ENCODE measurements at regions not wholly inside any gene's neighbourhood (a gene's known extent, or its start where the extent isn't known, plus 50 kb on each side); places are given as distances from the start of the nearest gene placed in this dataset.

GRCh38 chr2:37556256-37556655 is 115.2 kb downstream of the CDC42EP3 start:
- no peaks in the 10 kb centered on the region for H3K4me1 Mint-ChIP-seq (ENCODE audit: unreplicated experiment)
- no peak overlapping the region for H3K27ac Mint-ChIP-seq (ENCODE audit: unreplicated experiment)
- H3K4me3 Mint-ChIP-seq (ENCODE audit: unreplicated experiment) = no peak overlapping the region
- H3K36me3 Mint-ChIP-seq (ENCODE audit: low read depth, unreplicated experiment) = no peaks in the 10 kb centered on the region
- H3K27me3 Mint-ChIP-seq (ENCODE audit: unreplicated experiment) = peaks cover 2% of the 10 kb centered on the region
- no peaks in the 10 kb centered on the region for H3K9me3 Mint-ChIP-seq (ENCODE audit: unreplicated experiment)
- TF ChIP-seq CTCF (IDR thresholded peaks at IDR 0.05; ENCODE audit: unreplicated experiment) = no peak
- DNase-seq (ENCODE audit: low spot score) = no peak

GRCh38 chr2:37558623-37559022 is 112.8 kb downstream of the CDC42EP3 start:
- no peak overlapping the region for H3K27ac Mint-ChIP-seq (ENCODE audit: unreplicated experiment)
- TF ChIP-seq CTCF (IDR thresholded peaks at IDR 0.05; ENCODE audit: unreplicated experiment) = no peak
- no peaks in the 10 kb centered on the region for H3K9me3 Mint-ChIP-seq (ENCODE audit: unreplicated experiment)
- H3K4me3 Mint-ChIP-seq (ENCODE audit: unreplicated experiment) = no peak overlapping the region
- H3K27me3 Mint-ChIP-seq (ENCODE audit: unreplicated experiment) = peaks cover 2% of the 10 kb centered on the region
- no peaks in the 10 kb centered on the region for H3K4me1 Mint-ChIP-seq (ENCODE audit: unreplicated experiment)
- H3K36me3 Mint-ChIP-seq (ENCODE audit: low read depth, unreplicated experiment) = no peaks in the 10 kb centered on the region
- no peak for DNase-seq (ENCODE audit: low spot score)

GRCh38 chr2:37560241-37560848 is 111.1 kb downstream of the CDC42EP3 start:
- peaks cover 2% of the 10 kb centered on the region for H3K27me3 Mint-ChIP-seq (ENCODE audit: unreplicated experiment)
- H3K27ac Mint-ChIP-seq (ENCODE audit: unreplicated experiment) = no peak overlapping the region
- TF ChIP-seq CTCF (IDR thresholded peaks at IDR 0.05; ENCODE audit: unreplicated experiment) = no peak
- no peaks in the 10 kb centered on the region for H3K4me1 Mint-ChIP-seq (ENCODE audit: unreplicated experiment)
- H3K4me3 Mint-ChIP-seq (ENCODE audit: unreplicated experiment) = no peak overlapping the region
- DNase-seq (ENCODE audit: low spot score) = no peak
- H3K9me3 Mint-ChIP-seq (ENCODE audit: unreplicated experiment) = no peaks in the 10 kb centered on the region
- H3K36me3 Mint-ChIP-seq (ENCODE audit: low read depth, unreplicated experiment) = no peaks in the 10 kb centered on the region

- DNase-seq (ENCODE audit: low spot score) = no peak
- Mint-ChIP-seq H3K9me3 (ENCODE audit: unreplicated experiment) (no peaks in the 10 kb centered on the region), H3K27me3 (ENCODE audit: unreplicated experiment) (peaks cover 2% of the 10 kb centered on the region), H3K27ac (ENCODE audit: unreplicated experiment) (no peak overlapping the region), H3K36me3 (ENCODE audit: low read depth, unreplicated experiment) (no peaks in the 10 kb centered on the region), H3K4me3 (ENCODE audit: unreplicated experiment) (no peak overlapping the region), H3K4me1 (ENCODE audit: unreplicated experiment) (no peaks in the 10 kb centered on the region)
- no peak for TF ChIP-seq CTCF (IDR thresholded peaks at IDR 0.05; ENCODE audit: unreplicated experiment)
These were observed 110.4 kb downstream of the CDC42EP3 start for GRCh38 chr2:37560863-37561614.

Measured in endothelial cell (in vitro differentiated cells).